ENCODE measurements at regions not wholly inside any gene's neighbourhood (a gene's known extent, or its start where the extent isn't known, plus 50 kb on each side); places are given as distances from the start of the nearest gene placed in this dataset.

- DNase-seq = no peak
Observed at GRCh38 chr6:164911151-164911550, 398.3 kb downstream of the C6orf118 start.

- no peak for DNase-seq
Observed at GRCh38 chr6:164906766-164907165, 402.6 kb downstream of the C6orf118 start.

- no peak for DNase-seq
Observed at GRCh38 chr6:164905311-164905710, 404.1 kb downstream of the C6orf118 start.

GRCh38 chr6:164898412-164898811, 411.0 kb downstream of the C6orf118 start:
- no peak for DNase-seq

- DNase-seq = no peak
Observed at GRCh38 chr6:164897523-164898235, 411.7 kb downstream of the C6orf118 start.

GRCh38 chr6:164889980-164890379, 419.4 kb downstream of the C6orf118 start:
- DNase-seq = no peak

GRCh38 chr6:164887660-164888059, 421.7 kb downstream of the C6orf118 start:
- DNase-seq = no peak

- DNase-seq = no peak
Observed at GRCh38 chr6:164882236-164882635, 427.2 kb downstream of the C6orf118 start.

GRCh38 chr6:164871783-164872182, 437.6 kb downstream of the C6orf118 start:
- no peak for DNase-seq

- no peak for DNase-seq
Observed at GRCh38 chr6:164870164-164870563, 439.2 kb downstream of the C6orf118 start.

- no peak for DNase-seq
Observed at GRCh38 chr6:164861967-164862366, 447.4 kb downstream of the C6orf118 start.

GRCh38 chr6:164859816-164860215, 449.6 kb downstream of the C6orf118 start:
- DNase-seq = no peak

GRCh38 chr6:164856138-164856537, 453.3 kb downstream of the C6orf118 start:
- no peak for DNase-seq

- DNase-seq = no peak
Observed at GRCh38 chr6:164855281-164855680, 454.1 kb downstream of the C6orf118 start.

- no peak for DNase-seq
Observed at GRCh38 chr6:164854526-164854925, 454.9 kb downstream of the C6orf118 start.

GRCh38 chr6:164845773-164846172, 463.6 kb downstream of the C6orf118 start:
- no peak for DNase-seq

- no peak for DNase-seq
Observed at GRCh38 chr6:164842085-164842484, 467.3 kb downstream of the C6orf118 start.

- DNase-seq = no peak
Observed at GRCh38 chr6:164838068-164838615, 471.3 kb downstream of the C6orf118 start.

- DNase-seq = no peak
Observed at GRCh38 chr6:164836486-164836885, 472.9 kb downstream of the C6orf118 start.

- no peak for DNase-seq
Observed at GRCh38 chr6:164832410-164832809, 477.0 kb downstream of the C6orf118 start.

GRCh38 chr6:164827537-164827936, 481.9 kb downstream of the C6orf118 start:
- no peak for DNase-seq

- DNase-seq = no peak
Observed at GRCh38 chr6:164826831-164827468, 482.5 kb downstream of the C6orf118 start.

- no peak for DNase-seq
Observed at GRCh38 chr6:164825386-164825785, 484.0 kb downstream of the C6orf118 start.

- DNase-seq = no peak
Observed at GRCh38 chr6:164817662-164818061, 491.7 kb downstream of the C6orf118 start.
